GM12891 (cell line): ENCODE measurements at regions not wholly inside any gene's neighbourhood (a gene's known extent, or its start where the extent isn't known, plus 50 kb on each side); places are given as distances from the start of the nearest gene placed in this dataset.

Experiments
- POLR2A ChIP-seq: IDR thresholded peaks from 2 replicates; pipeline ENCODE4 v1.6.1; 2011; ENCODE audit warnings: low read depth, low read length, control low read depth
- POLR2AphosphoS5 ChIP-seq: IDR thresholded peaks from 2 replicates; pipeline ENCODE4 v1.6.1; 2011; ENCODE audit warnings: low read depth, low read length, control low read depth
- TAF1 ChIP-seq: IDR thresholded peaks from 2 replicates; pipeline ENCODE4 v1.6.1; 2011; ENCODE audit warnings: low read depth, low read length, control low read depth

DNA sequence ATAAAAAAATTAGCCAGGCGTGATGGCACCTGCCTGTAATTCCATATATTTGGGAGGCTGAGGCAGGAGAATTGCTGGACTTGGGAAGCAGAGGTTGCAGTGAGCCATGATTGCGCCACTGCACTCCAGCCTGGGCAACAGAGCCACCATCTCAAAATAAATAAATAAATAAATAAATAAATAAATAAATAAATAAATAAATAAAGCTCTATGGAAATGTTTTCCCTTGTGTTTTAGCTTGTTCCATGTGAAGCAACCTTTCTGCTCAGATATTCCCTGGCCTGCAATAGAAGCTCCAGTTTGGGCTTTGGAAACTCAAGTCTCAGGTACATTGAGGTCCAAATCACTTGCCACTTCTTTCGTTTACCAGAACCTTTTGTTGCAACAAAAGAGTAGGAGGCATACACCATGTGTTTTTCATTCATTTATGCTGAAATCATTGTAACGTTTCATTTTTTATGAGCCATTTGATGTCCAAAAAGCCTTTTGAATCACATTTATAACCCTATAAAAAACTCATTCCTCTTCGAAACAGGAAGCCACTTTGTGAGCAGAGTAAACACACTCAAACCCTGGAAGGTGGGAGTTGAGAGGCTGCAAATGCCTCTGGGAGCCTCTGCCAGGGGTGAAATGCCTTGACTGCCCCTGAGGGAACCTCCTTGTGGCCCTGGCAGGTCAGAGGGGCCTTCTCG is 376.6 kb upstream of the TBX3 start:
- TF ChIP-seq POLR2AphosphoS5 = no peak
- no peak for TF ChIP-seq TAF1
- no peak for TF ChIP-seq POLR2A
